H1 (cell line): ENCODE measurements at regions not wholly inside any gene's neighbourhood (a gene's known extent, or its start where the extent isn't known, plus 50 kb on each side); places are given as distances from the start of the nearest gene placed in this dataset.

Experiments used
- CTCF ChIA-PET: fragments of 300-600 bp; sonication (Branson Sonifier 250); formaldehyde crosslinking; loops from one replicate; lab custom pipeline; 2021; ENCODE audit not compliant: partially characterized antibody; lab: Charles Lee
- POLR2A ChIA-PET: fragments of 300-600 bp; sonication (Branson Sonifier 250); formaldehyde crosslinking; loops from one replicate; lab custom pipeline; 2021; ENCODE audit warnings: inconsistent platforms; ENCODE audit not compliant: partially characterized antibody; lab: Charles Lee
- DNase-seq, 2 experiments: peaks; one replicate each; pipeline versions ENCODE4 v3.0.0 to v3.0.0-alpha.2; 2010 to 2022; ENCODE audit warnings: low spot score in 2 of 2, low read depth in 1 of 2, mixed read lengths in 1 of 2
- FAIRE-seq: peaks from 2 replicates; lab custom pipeline; 2011; peaks lifted over from hg19 to GRCh38; lab: Jason Lieb, UNC
- H2AFZ ChIP-seq: 2 replicates; pipeline ENCODE4 v1.8.1; 2012; ENCODE audit warnings: low read length, inconsistent platforms
- H2AK5ac ChIP-seq: 2 replicates; pipeline ENCODE4 v1.6.1; 2013; ENCODE audit warnings: low read depth, low read length
- H2BK120ac ChIP-seq: replicated peaks from 2 replicates; pipeline ENCODE3; 2013; ENCODE audit warnings: low read depth, low read length, inconsistent platforms
- H2BK12ac ChIP-seq: 2 replicates; pipeline ENCODE4 v1.6.1; 2013; ENCODE audit warnings: low read depth, low read length
- H2BK15ac ChIP-seq: 2 replicates; pipeline ENCODE4 v1.6.1; 2013; ENCODE audit warnings: low read length
- H2BK20ac ChIP-seq: 2 replicates; pipeline ENCODE4 v1.6.1; 2013; ENCODE audit warnings: low read length
- H2BK5ac ChIP-seq: 2 replicates; pipeline ENCODE4 v1.6.1; 2013; ENCODE audit warnings: low read depth, low read length
- H3K14ac ChIP-seq: 2 replicates; pipeline ENCODE4 v1.6.1; 2013; ENCODE audit warnings: inconsistent platforms; ENCODE audit not compliant: insufficient read length
- H3K18ac ChIP-seq: 2 replicates; pipeline ENCODE4 v1.6.1; 2013; ENCODE audit warnings: low read length; ENCODE audit errors: extremely low read depth
- H3K23ac ChIP-seq: 2 replicates; pipeline ENCODE4 v1.6.1; 2013; ENCODE audit warnings: inconsistent platforms; ENCODE audit not compliant: insufficient read length
- H3K23me2 ChIP-seq: 2 replicates; pipeline ENCODE4 v1.6.1; 2013; ENCODE audit warnings: low read depth, low read length
- H3K27ac ChIP-seq: 2 replicates; pipeline ENCODE4 v1.6.1; 2011; ENCODE audit warnings: low read depth, low read length, inconsistent platforms
- H3K27me3 ChIP-seq, 4 experiments: replicated peaks in 1 of 4; 1 replicate in 1 of 4; 2 replicates in 3 of 4; pipeline versions ENCODE4 v1.6.1 to v1.8.1; 2011 to 2013; ENCODE audit warnings: low read length in 3 of 4, mild to moderate bottlenecking in 3 of 4, inconsistent platforms in 2 of 4, mixed read lengths in 2 of 4, moderate library complexity in 1 of 4; ENCODE audit not compliant: control insufficient read depth in 3 of 4, insufficient read depth in 3 of 4; ENCODE audit errors: extremely low read depth in 1 of 4
- H3K36me3 ChIP-seq, 4 experiments: 2 replicates each; pipeline versions ENCODE4 v1.6.1 to v1.8.1; 2011 to 2013; ENCODE audit warnings: mild to moderate bottlenecking in 4 of 4, low read length in 3 of 4, moderate library complexity in 2 of 4, control low read depth in 1 of 4, inconsistent platforms in 1 of 4; ENCODE audit not compliant: insufficient read depth in 4 of 4, control insufficient read depth in 2 of 4
- H3K4ac ChIP-seq: replicated peaks from 2 replicates; pipeline ENCODE3; 2013; ENCODE audit warnings: low read length, low read depth, mixed read lengths, inconsistent platforms; ENCODE audit not compliant: insufficient read length
- H3K4me1 ChIP-seq, 4 experiments: replicated peaks in 1 of 4; 1 replicate in 1 of 4; 2 replicates in 3 of 4; pipeline versions ENCODE4 v1.6.1 to v1.8.1; 2011 to 2013; ENCODE audit warnings: low read length in 3 of 4, inconsistent platforms in 2 of 4, mixed read lengths in 1 of 4; ENCODE audit not compliant: insufficient read depth in 4 of 4, control insufficient read depth in 3 of 4
- H3K4me2 ChIP-seq, 2 experiments: 2 replicates each; pipeline versions ENCODE4 v1.6.1 to v1.8.1; 2011 to 2013; ENCODE audit warnings: low read depth in 2 of 2, low read length in 2 of 2, control low read depth in 1 of 2, inconsistent platforms in 1 of 2, mild to moderate bottlenecking in 1 of 2; ENCODE audit not compliant: insufficient read depth in 1 of 2
- H3K4me3 ChIP-seq, 4 experiments: fragments of 200-600, 300-600 bp in 1 of 4; sonication (generic), shearing (Covaris generic), sonication (Bioruptor Twin) in 1 of 4; 2 replicates each; pipeline versions ENCODE4 v1.5.1 to v1.8.1; 2011 to 2016; ENCODE audit warnings: low read length in 4 of 4, low read depth in 3 of 4, control low read depth in 2 of 4, inconsistent platforms in 2 of 4, mild to moderate bottlenecking in 2 of 4, mixed read lengths in 1 of 4, moderate library complexity in 1 of 4; ENCODE audit not compliant: insufficient read depth in 2 of 4; ENCODE audit errors: extremely low read depth in 1 of 4
- H3K56ac ChIP-seq: replicated peaks from 2 replicates; pipeline ENCODE3; 2013; ENCODE audit warnings: low read depth, mild to moderate bottlenecking, mixed read lengths, low read length, inconsistent platforms; ENCODE audit not compliant: insufficient read length
- H3K79me1 ChIP-seq: 2 replicates; pipeline ENCODE4 v1.6.1; 2013; ENCODE audit warnings: low read depth, low read length, control low read depth
- H3K79me2 ChIP-seq, 2 experiments: 2 replicates each; pipeline versions ENCODE4 v1.6.1 to v1.8.1; 2012 to 2013; ENCODE audit warnings: low read length in 2 of 2, mild to moderate bottlenecking in 2 of 2, inconsistent platforms in 1 of 2; ENCODE audit not compliant: insufficient read depth in 2 of 2, control insufficient read depth in 1 of 2
- H3K9ac ChIP-seq, 4 experiments: replicated peaks in 1 of 4; 1 replicate in 1 of 4; 2 replicates in 3 of 4; pipeline versions ENCODE4 v1.6.1 to v1.8.1; 2011 to 2013; ENCODE audit warnings: low read depth in 3 of 4, low read length in 3 of 4, control low read depth in 2 of 4, mild to moderate bottlenecking in 2 of 4, moderate library complexity in 2 of 4, inconsistent platforms in 1 of 4; ENCODE audit errors: extremely low read depth in 1 of 4
- H3K9me3 ChIP-seq, 2 experiments: 2 replicates each; pipeline versions ENCODE4 v1.6.1 to v1.8.1; 2012 to 2013; ENCODE audit warnings: mild to moderate bottlenecking in 2 of 2, moderate library complexity in 2 of 2, control low read depth in 1 of 2, inconsistent platforms in 1 of 2, low read depth in 1 of 2, low read length in 1 of 2, mixed read lengths in 1 of 2; ENCODE audit not compliant: insufficient read depth in 2 of 2
- H4K20me1 ChIP-seq, 2 experiments: replicated peaks in 1 of 2; 2 replicates each; pipeline versions ENCODE3 to v1.8.1; 2011 to 2013; ENCODE audit warnings: inconsistent platforms in 2 of 2, low read length in 2 of 2, mild to moderate bottlenecking in 1 of 2; ENCODE audit not compliant: insufficient read depth in 2 of 2, control insufficient read depth in 1 of 2
- H4K5ac ChIP-seq: 2 replicates; pipeline ENCODE4 v1.6.1; 2013; ENCODE audit warnings: low read length, low read depth, mixed read lengths, inconsistent platforms; ENCODE audit not compliant: insufficient read length
- H4K8ac ChIP-seq: 2 replicates; pipeline ENCODE4 v1.8.0; 2013; ENCODE audit warnings: mild to moderate bottlenecking, moderate library complexity, low read length, inconsistent platforms; ENCODE audit not compliant: insufficient read depth; ENCODE audit errors: extremely low read depth
- H4K91ac ChIP-seq: replicated peaks from 2 replicates; pipeline ENCODE3; 2013; ENCODE audit warnings: low read length, mixed read lengths, inconsistent platforms; ENCODE audit not compliant: insufficient read length
- CHD1 ChIP-seq: IDR thresholded peaks from 2 replicates; pipeline ENCODE4 v1.6.1; 2012; ENCODE audit warnings: low read depth, low read length, improper control_type of control experiment
- CREB1 ChIP-seq: IDR thresholded peaks from 2 replicates; pipeline ENCODE4 v1.6.1; 2012; ENCODE audit warnings: inconsistent platforms
- CTCF ChIP-seq, 3 experiments: IDR thresholded peaks; 1 replicate in 2 of 3; 2 replicates in 1 of 3; pipeline versions ENCODE4 v1.5.1 to v1.6.1; 2011; ENCODE audit warnings: low read length in 3 of 3, mild to moderate bottlenecking in 3 of 3, inconsistent platforms in 2 of 3, low read depth in 1 of 3, moderate library complexity in 1 of 3; ENCODE audit not compliant: insufficient read depth in 1 of 3; ENCODE audit errors: control extremely low read depth in 1 of 3
- EGR1 ChIP-seq: IDR thresholded peaks from 2 replicates; pipeline ENCODE4 v1.6.1; 2011; ENCODE audit warnings: low read depth, low read length, borderline replicate concordance
- EZH2 ChIP-seq: fragments of 200-600 bp; sonication (generic); IDR thresholded peaks from 2 replicates; pipeline ENCODE4 v1.7.1; 2012; ENCODE audit warnings: low read depth, mild to moderate bottlenecking, moderate library complexity, low read length, inconsistent platforms; ENCODE audit not compliant: severe bottlenecking
- MAFK ChIP-seq: IDR thresholded peaks from 2 replicates; pipeline ENCODE4 v1.6.1; 2012; ENCODE audit warnings: low read depth, mild to moderate bottlenecking, improper control_type of control experiment, low read length
- POLR2A ChIP-seq, 2 experiments: IDR thresholded peaks; 1 replicate in 1 of 2; 2 replicates in 1 of 2; pipeline ENCODE4 v1.6.1; 2011; ENCODE audit warnings: low read depth in 2 of 2, low read length in 2 of 2, mild to moderate bottlenecking in 2 of 2; ENCODE audit errors: control extremely low read depth in 1 of 2
- RBBP5 ChIP-seq: IDR thresholded peaks from 2 replicates; pipeline ENCODE4 v1.7.1; 2012; ENCODE audit warnings: low read depth, mild to moderate bottlenecking, inconsistent platforms, low read length, moderate library complexity, borderline replicate concordance
- SAP30 ChIP-seq: fragments of 300-600 bp; sonication (generic); IDR thresholded peaks from 2 replicates; pipeline ENCODE4 v1.7.1; 2012; ENCODE audit warnings: low read length, moderate library complexity, mild to moderate bottlenecking, inconsistent platforms; ENCODE audit not compliant: insufficient read depth, insufficient replicate concordance
- SP1 ChIP-seq: IDR thresholded peaks from 2 replicates; pipeline ENCODE4 v1.6.1; 2011; ENCODE audit warnings: low read depth, low read length
- TAF7 ChIP-seq: optimal IDR thresholded peaks from 2 replicates; pipeline ENCODE3; 2011; ENCODE audit warnings: low read depth, mild to moderate bottlenecking, inconsistent platforms, low read length, moderate library complexity, borderline replicate concordance
- TEAD4 ChIP-seq: IDR thresholded peaks from 2 replicates; pipeline ENCODE4 v1.6.1; 2012; ENCODE audit warnings: low read depth, low read length, inconsistent platforms, mixed read lengths
- WGBS, 2 experiments: shearing (Covaris generic) in 1 of 2; methylation state at CpG; one replicate each; pipeline versions ENCODE4 v1.1.6 to v1.1.7; 2013 to 2015; ENCODE audit warnings: low lambda C conversion rate in 2 of 2, mixed read lengths in 2 of 2, inconsistent platforms in 1 of 2, low coverage in 1 of 2, missing lambda C conversion rate in 1 of 2; ENCODE audit not compliant: insufficient replicate concordance in 2 of 2, insufficient coverage in 1 of 2, insufficient read length in 1 of 2; ENCODE audit errors: extremely low coverage in 1 of 2, missing lambda C conversion rate in 1 of 2; 5-methylcytosine and 5-hydroxymethylcytosine counted together

GRCh38 chr10:10164848-10165247 is 852.8 kb upstream of the CELF2 start:
- peaks cover 0 to 7% (median 4%) of the 10 kb centered on the region in 4 experiments; a peak in 2 of 7 replicates for H3K4me1 ChIP-seq
- CTCF ChIA-PET, result no interaction called here
- peak overlapping the region in 1 of 4 experiments; percentile 26; a peak in 1 of 8 replicates for H3K4me3 ChIP-seq
- 0 out of 2 replicates have a peak overlapping the region, but pooled peaks have one; percentile 7 for H2AFZ ChIP-seq
- H4K20me1 ChIP-seq, result no peaks in the 10 kb centered on the region
- H3K56ac ChIP-seq, result no peak overlapping the region
- no peaks in the 10 kb centered on the region for H3K79me2 ChIP-seq
- DNase-seq (no peak), FAIRE-seq (no peak)
- H2BK15ac ChIP-seq, result no peak overlapping the region
- peak overlapping the region; percentile 3; the same call in 1 of the 2 replicates for H2BK20ac ChIP-seq
- no peaks in the 10 kb centered on the region; the same call in 1 of the 2 replicates for H3K23me2 ChIP-seq
- H2BK120ac ChIP-seq, result peak overlapping the region; percentile 92
- WGBS, 2 experiments, result 34% methylated on average over 3 of the region's 3 CpGs; no CpG with 5 or more reads in 1 of the 2 experiments
- peak overlapping the region; percentile 35; the same call in 1 of the 2 replicates for H2BK5ac ChIP-seq
- no peak overlapping the region for H3K14ac ChIP-seq
- H3K4ac ChIP-seq, result no peak overlapping the region
- peak overlapping the region; percentile 4; the same call in 1 of the 2 replicates for H3K18ac ChIP-seq
- no peak overlapping the region; the same call in 1 of the 2 replicates for H3K27ac ChIP-seq
- no peaks in the 10 kb centered on the region for H3K79me1 ChIP-seq
- 0 out of 4 replicates have a peak overlapping the region, but pooled peaks of 1 of the 2 experiments have one; percentile 15 for H3K4me2 ChIP-seq
- no peak overlapping the region for H3K23ac ChIP-seq
- H3K27me3 ChIP-seq, result no peaks in the 10 kb centered on the region
- no peak overlapping the region for H3K9ac ChIP-seq
- POLR2A ChIA-PET, result no interaction called here
- H3K36me3 ChIP-seq, result peaks cover 0 to 14% (median 0%) of the 10 kb centered on the region in 4 experiments; a peak in 3 of 8 replicates
- H4K91ac ChIP-seq, result peak overlapping the region; percentile 61
- H3K9me3 ChIP-seq, result peaks cover 18 to 25% of the 10 kb centered on the region in 2 experiments
- H2BK12ac ChIP-seq, result 0 out of 2 replicates have a peak overlapping the region, but pooled peaks have one; percentile 1
- H4K5ac ChIP-seq, result peak overlapping the region; percentile 77
- H4K8ac ChIP-seq, result no peak overlapping the region
- no peak overlapping the region for H2AK5ac ChIP-seq
- TF ChIP-seq SP1, result no peak
- TF ChIP-seq POLR2A (IDR thresholded peaks at IDR 0.05; ENCODE audit: control extremely low read depth in 1 of 2, low read depth in 2 of 2, low read length in 2 of 2), result no peak
- TF ChIP-seq EGR1, result no peak
- no peak for TF ChIP-seq CREB1
- TF ChIP-seq CTCF (IDR thresholded peaks at IDR 0.05; ENCODE audit: control extremely low read depth in 1 of 3, insufficient read depth in 1 of 3, low read depth in 1 of 3, low read length in 3 of 3), result no peak
- no peak for TF ChIP-seq RBBP5
- no peak for TF ChIP-seq MAFK
- TF ChIP-seq TAF7, result no peak
- no peak for TF ChIP-seq CHD1
- TF ChIP-seq TEAD4, result no peak
- no peak for TF ChIP-seq SAP30
- no peak for TF ChIP-seq EZH2
